ENCODE measurements at regions not wholly inside any gene's neighbourhood (a gene's known extent, or its start where the extent isn't known, plus 50 kb on each side); places are given as distances from the start of the nearest gene placed in this dataset.

GRCh38 chr1:80349218-80349617 lies 1342.7 kb upstream of the ADGRL4 start:
- no peaks in the 10 kb centered on the region for H3K9me3 ChIP-seq (ENCODE audit: low read depth, low read length, poor library complexity, severe bottlenecking)
- ChIA-PET CTCF (no interaction called here), POLR2A (ENCODE audit: low non-redundant PET) (no interaction called here)
- H3K4me3 ChIP-seq (ENCODE audit: low read depth, low read length, poor library complexity, severe bottlenecking), result no peak overlapping the region
- H3K36me3 ChIP-seq (ENCODE audit: insufficient read depth, low read length, poor library complexity, severe bottlenecking), result no peaks in the 10 kb centered on the region
- intact Hi-C loops (cut with micrococcal nuclease; ENCODE audit: unreplicated experiment), result no loop called here
- no peak for DNase-seq (ENCODE audit: low spot score)
- H3K27me3 ChIP-seq (replicated peaks; ENCODE audit: insufficient read depth, low read depth, low read length, poor library complexity), result no peaks in the 10 kb centered on the region
- no peak overlapping the region for H3K27ac ChIP-seq (ENCODE audit: low read depth, low read length, poor library complexity, severe bottlenecking)
- TF ChIP-seq EZH2 (IDR thresholded peaks at IDR 0.05; ENCODE audit: borderline replicate concordance, low read depth, low read length, poor library complexity, severe bottlenecking), result no peak
- no peak for TF ChIP-seq CTCF (conservative IDR thresholded peaks at IDR 0.05; ENCODE audit: low read depth, low read length)
- no peaks in the 10 kb centered on the region for H3K4me1 ChIP-seq (ENCODE audit: insufficient read depth, low read length, poor library complexity, severe bottlenecking)
- no TSS peak for BruUV-seq (replicated peaks)

- DNase-seq (ENCODE audit: low spot score), result no peak
- no peak overlapping the region for H3K27ac ChIP-seq (ENCODE audit: low read depth, low read length, poor library complexity, severe bottlenecking)
- no peaks in the 10 kb centered on the region for H3K9me3 ChIP-seq (ENCODE audit: low read depth, low read length, poor library complexity, severe bottlenecking)
- TF ChIP-seq CTCF (conservative IDR thresholded peaks at IDR 0.05; ENCODE audit: low read depth, low read length) (no peak), EZH2 (IDR thresholded peaks at IDR 0.05; ENCODE audit: borderline replicate concordance, low read depth, low read length, poor library complexity, severe bottlenecking) (no peak)
- H3K4me3 ChIP-seq (ENCODE audit: low read depth, low read length, poor library complexity, severe bottlenecking), result no peak overlapping the region
- no peaks in the 10 kb centered on the region for H3K27me3 ChIP-seq (replicated peaks; ENCODE audit: insufficient read depth, low read depth, low read length, poor library complexity)
- CTCF ChIA-PET, result no interaction called here
- H3K36me3 ChIP-seq (ENCODE audit: insufficient read depth, low read length, poor library complexity, severe bottlenecking), result no peaks in the 10 kb centered on the region
- no TSS peak for BruUV-seq (replicated peaks)
- POLR2A ChIA-PET (ENCODE audit: low non-redundant PET), result no interaction called here
- intact Hi-C loops (cut with micrococcal nuclease; ENCODE audit: unreplicated experiment), result no loop called here
- no peaks in the 10 kb centered on the region for H3K4me1 ChIP-seq (ENCODE audit: insufficient read depth, low read length, poor library complexity, severe bottlenecking)
Observed at GRCh38 chr1:80341021-80341420, 1334.5 kb upstream of the ADGRL4 start.

DNA sequence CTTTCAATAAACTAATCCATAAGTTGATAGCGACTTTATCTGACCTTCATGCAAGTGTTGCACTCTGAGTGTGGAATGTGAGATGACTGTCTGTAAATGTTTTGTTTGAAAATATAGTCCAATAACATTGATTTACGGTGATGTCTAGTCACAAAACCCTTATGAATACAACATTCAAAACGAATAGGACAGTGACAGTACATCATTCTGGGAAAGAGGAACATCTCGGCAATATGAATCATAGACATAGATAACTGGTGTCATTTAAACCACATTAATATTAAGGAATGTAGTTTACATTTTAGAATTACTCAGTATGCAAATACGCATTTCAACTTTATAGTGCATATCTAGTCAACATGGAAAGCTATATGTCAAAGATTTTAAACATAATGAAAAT lies 1311.6 kb upstream of the ADGRL4 start:
- Histone ChIP-seq H3K4me1 (ENCODE audit: insufficient read depth, low read length, poor library complexity, severe bottlenecking) (no peaks in the 10 kb centered on the region), H3K27me3 (replicated peaks; ENCODE audit: insufficient read depth, low read depth, low read length, poor library complexity) (no peaks in the 10 kb centered on the region), H3K9me3 (ENCODE audit: low read depth, low read length, poor library complexity, severe bottlenecking) (no peaks in the 10 kb centered on the region), H3K4me3 (ENCODE audit: low read depth, low read length, poor library complexity, severe bottlenecking) (no peak overlapping the region), H3K27ac (ENCODE audit: low read depth, low read length, poor library complexity, severe bottlenecking) (no peak overlapping the region), H3K36me3 (ENCODE audit: insufficient read depth, low read length, poor library complexity, severe bottlenecking) (no peaks in the 10 kb centered on the region)
- no peak for TF ChIP-seq CTCF (conservative IDR thresholded peaks at IDR 0.05; ENCODE audit: low read depth, low read length)
- TF ChIP-seq EZH2 (IDR thresholded peaks at IDR 0.05; ENCODE audit: borderline replicate concordance, low read depth, low read length, poor library complexity, severe bottlenecking), result no peak
- ChIA-PET POLR2A (ENCODE audit: low non-redundant PET) (no interaction called here), CTCF (no interaction called here)
- DNase-seq (ENCODE audit: low spot score), result no peak
- BruUV-seq (replicated peaks), result no TSS peak
- intact Hi-C loops (cut with micrococcal nuclease; ENCODE audit: unreplicated experiment), result no loop called here

Measured in A673 (cell line).